ENCODE measurements at regions not wholly inside any gene's neighbourhood (a gene's known extent, or its start where the extent isn't known, plus 50 kb on each side); places are given as distances from the start of the nearest gene placed in this dataset.

GRCh38 chr21:41671212-41671762 is 95.6 kb downstream of the RIPK4 start:
- DNase-seq (ENCODE audit: low spot score): no peak

GRCh38 chr21:41670056-41670805 is 96.6 kb downstream of the RIPK4 start:
- DNase-seq (ENCODE audit: low spot score): no peak

GRCh38 chr21:41669533-41669830 is 97.4 kb downstream of the RIPK4 start:
- DNase-seq (ENCODE audit: low spot score): no peak

GRCh38 chr21:41668686-41669532 is 97.9 kb downstream of the RIPK4 start:
- DNase-seq (ENCODE audit: low spot score): no peak

GRCh38 chr21:41668051-41668541 is 98.8 kb downstream of the RIPK4 start:
- no peak for DNase-seq (ENCODE audit: low spot score)

GRCh38 chr21:41667136-41667535 is 99.7 kb downstream of the RIPK4 start:
- no peak for DNase-seq (ENCODE audit: low spot score)

GRCh38 chr21:41666641-41667081 is 100.2 kb downstream of the RIPK4 start:
- DNase-seq (ENCODE audit: low spot score): no peak

GRCh38 chr21:41665766-41666595 is 100.9 kb downstream of the RIPK4 start:
- DNase-seq (ENCODE audit: low spot score): no peak

- peak; percentile 91 for DNase-seq (ENCODE audit: low spot score)
Observed at GRCh38 chr21:41664881-41665765, 101.7 kb downstream of the RIPK4 start.

GRCh38 chr21:41663805-41664788 is 102.8 kb downstream of the RIPK4 start:
- DNase-seq (ENCODE audit: low spot score): no peak

GRCh38 chr21:41662761-41663160 is 104.1 kb downstream of the RIPK4 start:
- DNase-seq (ENCODE audit: low spot score): no peak

- no peak for DNase-seq (ENCODE audit: low spot score)
Observed at GRCh38 chr21:41662161-41662560, 104.7 kb downstream of the RIPK4 start.

- DNase-seq (ENCODE audit: low spot score): no peak
Observed at GRCh38 chr21:41660748-41661147, 106.1 kb downstream of the RIPK4 start.

GRCh38 chr21:41659791-41660560 is 106.9 kb downstream of the RIPK4 start:
- DNase-seq (ENCODE audit: low spot score): no peak

- DNase-seq (ENCODE audit: low spot score): no peak
Observed at GRCh38 chr21:41656946-41657525, 109.8 kb downstream of the RIPK4 start.

- no peak for DNase-seq (ENCODE audit: low spot score)
Observed at GRCh38 chr21:41655259-41655658, 111.6 kb downstream of the RIPK4 start.

GRCh38 chr21:41653954-41654491 is 112.8 kb downstream of the RIPK4 start:
- peak; percentile 88 for DNase-seq (ENCODE audit: low spot score)

- DNase-seq (ENCODE audit: low spot score): no peak
Observed at GRCh38 chr21:41653243-41653953, 113.5 kb downstream of the RIPK4 start.

Data from AG08395 (cell line).